ENCODE measurements at regions not wholly inside any gene's neighbourhood (a gene's known extent, or its start where the extent isn't known, plus 50 kb on each side); places are given as distances from the start of the nearest gene placed in this dataset.

DNA sequence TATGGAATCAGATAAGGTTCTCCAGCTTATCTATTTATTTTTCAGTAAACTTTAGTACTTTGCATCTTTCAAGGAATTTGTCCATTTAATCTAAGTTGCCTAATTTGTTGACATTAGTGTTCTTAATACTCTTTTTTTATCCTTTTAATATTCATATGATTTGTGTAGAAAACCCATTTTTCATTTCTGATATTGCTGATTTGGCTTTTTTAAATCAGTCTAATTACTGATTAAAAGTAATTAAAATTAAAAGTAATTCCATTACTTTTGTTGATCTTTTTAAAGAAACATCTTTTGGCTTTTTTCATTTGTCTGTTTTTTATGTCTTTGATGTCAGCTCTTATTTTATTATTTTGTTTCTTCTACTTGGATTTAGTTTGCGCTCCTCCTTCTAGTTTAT, 101.2 kb downstream of the CGGBP1 start:
- TF ChIP-seq, protein P1, sequence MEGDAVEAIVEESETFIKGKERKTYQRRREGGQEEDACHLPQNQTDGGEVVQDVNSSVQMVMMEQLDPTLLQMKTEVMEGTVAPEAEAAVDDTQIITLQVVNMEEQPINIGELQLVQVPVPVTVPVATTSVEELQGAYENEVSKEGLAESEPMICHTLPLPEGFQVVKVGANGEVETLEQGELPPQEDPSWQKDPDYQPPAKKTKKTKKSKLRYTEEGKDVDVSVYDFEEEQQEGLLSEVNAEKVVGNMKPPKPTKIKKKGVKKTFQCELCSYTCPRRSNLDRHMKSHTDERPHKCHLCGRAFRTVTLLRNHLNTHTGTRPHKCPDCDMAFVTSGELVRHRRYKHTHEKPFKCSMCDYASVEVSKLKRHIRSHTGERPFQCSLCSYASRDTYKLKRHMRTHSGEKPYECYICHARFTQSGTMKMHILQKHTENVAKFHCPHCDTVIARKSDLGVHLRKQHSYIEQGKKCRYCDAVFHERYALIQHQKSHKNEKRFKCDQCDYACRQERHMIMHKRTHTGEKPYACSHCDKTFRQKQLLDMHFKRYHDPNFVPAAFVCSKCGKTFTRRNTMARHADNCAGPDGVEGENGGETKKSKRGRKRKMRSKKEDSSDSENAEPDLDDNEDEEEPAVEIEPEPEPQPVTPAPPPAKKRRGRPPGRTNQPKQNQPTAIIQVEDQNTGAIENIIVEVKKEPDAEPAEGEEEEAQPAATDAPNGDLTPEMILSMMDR (IDR thresholded peaks at IDR 0.05) = no peak
- no peak for TF ChIP-seq POLR2A (IDR thresholded peaks at IDR 0.05)

Data from body of pancreas (tissue), 4 donors.